Liver (tissue), 8 donors: ENCODE measurements at regions not wholly inside any gene's neighbourhood (a gene's known extent, or its start where the extent isn't known, plus 50 kb on each side); places are given as distances from the start of the nearest gene placed in this dataset.

ENCODE experiments used
- DNase-seq: peaks from one replicate; pipeline ENCODE4 v3.0.0-alpha.2; 2017; ENCODE audit warnings: low spot score
- H3K27ac ChIP-seq, 2 donors: one replicate each; pipeline ENCODE4 v1.7.0; 2013; ENCODE audit warnings: inconsistent platforms in 2 of 2, low read length in 2 of 2, control low read depth in 1 of 2, low read depth in 1 of 2, mild to moderate bottlenecking in 1 of 2
- H3K27me3 ChIP-seq, 4 donors: one replicate each; pipeline versions ENCODE4 v1.6.1 to v1.7.0; 2013; ENCODE audit warnings: low read length in 3 of 4, inconsistent platforms in 1 of 4, mild to moderate bottlenecking in 1 of 4, moderate library complexity in 1 of 4; ENCODE audit not compliant: control insufficient read depth in 4 of 4, insufficient read depth in 4 of 4
- H3K36me3 ChIP-seq, 4 donors: one replicate each; pipeline versions ENCODE4 v1.6.1 to v1.7.0; 2013; ENCODE audit warnings: low read length in 3 of 4, mild to moderate bottlenecking in 3 of 4, low read depth in 1 of 4, moderate library complexity in 1 of 4; ENCODE audit not compliant: control insufficient read depth in 4 of 4, insufficient read depth in 3 of 4
- H3K4me1 ChIP-seq, 4 donors: one replicate each; pipeline versions ENCODE4 v1.6.1 to v1.7.0; 2013; ENCODE audit warnings: low read length in 3 of 4, mild to moderate bottlenecking in 3 of 4, moderate library complexity in 1 of 4; ENCODE audit not compliant: control insufficient read depth in 4 of 4, insufficient read depth in 4 of 4
- H3K4me3 ChIP-seq, 3 donors: one replicate each; pipeline versions ENCODE4 v1.6.1 to v1.7.0; 2013; ENCODE audit warnings: low read length in 3 of 3, control low read depth in 1 of 3, low read depth in 1 of 3, mild to moderate bottlenecking in 1 of 3
- H3K9ac ChIP-seq, 2 donors: one replicate each; pipeline ENCODE4 v1.7.0; 2013; ENCODE audit warnings: low read length in 2 of 2, mild to moderate bottlenecking in 2 of 2, moderate library complexity in 2 of 2, control low read depth in 1 of 2, low read depth in 1 of 2
- H3K9me3 ChIP-seq, 4 donors: one replicate each; pipeline versions ENCODE4 v1.6.1 to v1.7.0; 2013; ENCODE audit warnings: low read length in 3 of 4; ENCODE audit not compliant: control insufficient read depth in 4 of 4
- CTCF ChIP-seq: fragments of 150-350 bp; IDR thresholded peaks from 2 replicates; pipeline ENCODE4 v1.5.1; 2017; ENCODE audit warnings: improper control_type of control experiment, low read depth, low read length; ENCODE audit not compliant: missing input control
- FOXA2 ChIP-seq: IDR thresholded peaks from 2 replicates; pipeline ENCODE4 v1.6.1; 2016; ENCODE audit warnings: antibody characterized with exemption
- GABPA ChIP-seq, 2 donors: IDR thresholded peaks in 1 of 2; conservative IDR thresholded peaks in 1 of 2; 2 replicates each; pipeline ENCODE4 v1.6.1; 2016; ENCODE audit warnings: antibody characterized with exemption in 2 of 2, mild to moderate bottlenecking in 1 of 2, moderate library complexity in 1 of 2
- HNF4A ChIP-seq, 2 donors: conservative IDR thresholded peaks; 2 replicates each; pipeline ENCODE4 v1.6.1; 2016; ENCODE audit warnings: antibody characterized with exemption in 2 of 2, mild to moderate bottlenecking in 2 of 2
- HNF4G ChIP-seq: IDR thresholded peaks from 2 replicates; pipeline ENCODE4 v1.6.1; 2016; ENCODE audit warnings: antibody characterized with exemption
- JUND ChIP-seq, 2 donors: IDR thresholded peaks; 2 replicates each; pipeline ENCODE4 v1.6.1; 2016; ENCODE audit warnings: antibody characterized with exemption in 2 of 2
- NR2F2 ChIP-seq: IDR thresholded peaks from 2 replicates; pipeline ENCODE4 v1.6.1; 2016; ENCODE audit warnings: antibody characterized with exemption
- RAD21 ChIP-seq, 2 donors: IDR thresholded peaks; 2 replicates each; pipeline ENCODE4 v1.6.1; 2016; ENCODE audit warnings: antibody characterized with exemption in 2 of 2, mild to moderate bottlenecking in 2 of 2
- REST ChIP-seq: IDR thresholded peaks from 2 replicates; pipeline ENCODE4 v1.6.1; 2016; ENCODE audit warnings: antibody characterized with exemption, mild to moderate bottlenecking
- RXRA ChIP-seq, 2 donors: IDR thresholded peaks; 2 replicates each; pipeline ENCODE4 v1.6.1; 2017 to 2018; ENCODE audit warnings: antibody characterized with exemption in 2 of 2, mild to moderate bottlenecking in 1 of 2
- TAF1 ChIP-seq: conservative IDR thresholded peaks from 2 replicates; pipeline ENCODE4 v1.6.1; 2016; ENCODE audit warnings: antibody characterized with exemption, mild to moderate bottlenecking
- ZBTB33 ChIP-seq: IDR thresholded peaks from 2 replicates; pipeline ENCODE4 v1.6.1; 2016; ENCODE audit warnings: antibody characterized with exemption
- WGBS: extraction: QIAGEN DNeasy Blood & Tissue Kit; methylation state at CpG from one replicate; pipeline ENCODE4 v1.1.7; 2013; 5-methylcytosine and 5-hydroxymethylcytosine counted together
- donor health status: healthy.
- donor health status: healthy.
- donor health status: healthy.
- donor health status: healthy.
- donor health status: healthy.

GRCh38 chr3:99023590-99024192, 122.2 kb upstream of the DCBLD2 start:
- no peaks in the 10 kb centered on the region for H3K36me3 ChIP-seq
- peaks cover 0 to 2% (median under 1%) of the 10 kb centered on the region in 4 donors for H3K27me3 ChIP-seq
- no peaks in the 10 kb centered on the region for H3K9me3 ChIP-seq
- H3K27ac ChIP-seq, result no peak overlapping the region
- H3K9ac ChIP-seq, result no peak overlapping the region
- no peak for DNase-seq
- WGBS, result 23% methylated on average over 2 of the region's 2 CpGs
- TF ChIP-seq RAD21 (IDR thresholded peaks at IDR 0.05) (peak; percentile 79 to 82), RXRA (IDR thresholded peaks at IDR 0.05) (no peak), CTCF (peak; percentile 67)
- H3K4me3 ChIP-seq, result no peak overlapping the region
- no peaks in the 10 kb centered on the region for H3K4me1 ChIP-seq

- Histone ChIP-seq H3K9ac (no peak overlapping the region), H3K36me3 (no peaks in the 10 kb centered on the region), H3K4me3 (no peak overlapping the region), H3K9me3 (no peaks in the 10 kb centered on the region), H3K27me3 (peaks cover 0 to 2% (median under 1%) of the 10 kb centered on the region in 4 donors), H3K4me1 (no peaks in the 10 kb centered on the region), H3K27ac (no peak overlapping the region)
- DNase-seq, result no peak
- WGBS, result 91% methylated on average over 1 of the region's 1 CpG
- no peak for TF ChIP-seq NR2F2
Observed at GRCh38 chr3:99021466-99021865, 120.0 kb upstream of the DCBLD2 start.

GRCh38 chr3:99016452-99016851, 115.0 kb upstream of the DCBLD2 start:
- no peaks in the 10 kb centered on the region for H3K4me1 ChIP-seq
- 65% methylated on average over 1 of the region's 1 CpG for WGBS
- H3K9ac ChIP-seq, result no peak overlapping the region
- H3K27ac ChIP-seq, result no peak overlapping the region
- TF ChIP-seq ZBTB33 (no peak), JUND (IDR thresholded peaks at IDR 0.05) (no peak), FOXA2 (no peak), GABPA (IDR thresholded peaks at IDR 0.05 in 1 of 2, conservative IDR thresholded peaks at IDR 0.05 in 1 of 2) (no peak), HNF4A (conservative IDR thresholded peaks at IDR 0.05) (no peak), TAF1 (no peak), REST (no peak), HNF4G (no peak), RXRA (IDR thresholded peaks at IDR 0.05) (no peak)
- no peaks in the 10 kb centered on the region for H3K27me3 ChIP-seq
- H3K36me3 ChIP-seq, result no peaks in the 10 kb centered on the region
- H3K4me3 ChIP-seq, result no peak overlapping the region
- no peak for DNase-seq
- H3K9me3 ChIP-seq, result no peaks in the 10 kb centered on the region
